ENCODE measurements at regions not wholly inside any gene's neighbourhood (a gene's known extent, or its start where the extent isn't known, plus 50 kb on each side); places are given as distances from the start of the nearest gene placed in this dataset.

GRCh38 chr1:87765681-87766070 is 437.0 kb downstream of the LMO4 start:
- ChIA-PET POLR2A (no interaction called here), CTCF (no interaction called here)
- Mint-ChIP-seq H3K27ac (no peak overlapping the region), H3K36me3 (ENCODE audit: low read depth) (no peaks in the 10 kb centered on the region), H3K4me3 (no peak overlapping the region), H3K4me1 (ENCODE audit: low read depth) (peaks cover 6% of the 10 kb centered on the region), H3K9me3 (peaks cover 3% of the 10 kb centered on the region), H3K27me3 (peaks cover 1% of the 10 kb centered on the region)
- intact Hi-C loops (cut with micrococcal nuclease) = no loop called here
- ATAC-seq = no peak
- DNase-seq = no peak
- TF ChIP-seq CTCF (IDR thresholded peaks at IDR 0.05) = no peak

- Mint-ChIP-seq H3K27me3 (peaks cover 1% of the 10 kb centered on the region), H3K36me3 (ENCODE audit: low read depth) (no peaks in the 10 kb centered on the region), H3K4me3 (no peak overlapping the region), H3K9me3 (peaks cover 3% of the 10 kb centered on the region), H3K27ac (no peak overlapping the region), H3K4me1 (ENCODE audit: low read depth) (peaks cover 6% of the 10 kb centered on the region)
- CTCF ChIA-PET = no interaction called here
- intact Hi-C loops (cut with micrococcal nuclease) = no loop called here
- ATAC-seq (no peak), DNase-seq (no peak)
- POLR2A ChIA-PET = no interaction called here
- TF ChIP-seq CTCF (IDR thresholded peaks at IDR 0.05) = no peak
Observed at GRCh38 chr1:87766737-87767136, 438.1 kb downstream of the LMO4 start.

GRCh38 chr1:87778896-87779295 is 450.2 kb downstream of the LMO4 start:
- Mint-ChIP-seq H3K4me3 (no peak overlapping the region), H3K27me3 (peaks cover 4% of the 10 kb centered on the region), H3K36me3 (ENCODE audit: low read depth) (no peaks in the 10 kb centered on the region), H3K4me1 (ENCODE audit: low read depth) (no peaks in the 10 kb centered on the region), H3K27ac (no peak overlapping the region), H3K9me3 (no peaks in the 10 kb centered on the region)
- POLR2A ChIA-PET = no interaction called here
- ATAC-seq (no peak), DNase-seq (no peak)
- TF ChIP-seq CTCF (IDR thresholded peaks at IDR 0.05) = no peak
- intact Hi-C loops (cut with micrococcal nuclease) = no loop called here
- CTCF ChIA-PET = no interaction called here

- no peak for TF ChIP-seq CTCF (IDR thresholded peaks at IDR 0.05)
- CTCF ChIA-PET = no interaction called here
- H3K27ac Mint-ChIP-seq = no peak overlapping the region
Observed at GRCh38 chr1:87781554-87781953, 452.9 kb downstream of the LMO4 start.

GRCh38 chr1:87783315-87783714 is 454.6 kb downstream of the LMO4 start:
- H3K9me3 Mint-ChIP-seq = no peaks in the 10 kb centered on the region

More at GRCh38 chr1:87781554-87781953, 452.9 kb downstream of the LMO4 start:
- no peak overlapping the region for H3K4me3 Mint-ChIP-seq
- H3K27me3 Mint-ChIP-seq = peaks cover 4% of the 10 kb centered on the region
- no peaks in the 10 kb centered on the region for H3K4me1 Mint-ChIP-seq (ENCODE audit: low read depth)
- intact Hi-C loops (cut with micrococcal nuclease) = no loop called here
- POLR2A ChIA-PET = no interaction called here
- no peak for DNase-seq
- H3K36me3 Mint-ChIP-seq (ENCODE audit: low read depth) = no peaks in the 10 kb centered on the region
- no peaks in the 10 kb centered on the region for H3K9me3 Mint-ChIP-seq
- no peak for ATAC-seq

More at GRCh38 chr1:87783315-87783714, 454.6 kb downstream of the LMO4 start:
- intact Hi-C loops (cut with micrococcal nuclease) = no loop called here
- ChIA-PET CTCF (no interaction called here), POLR2A (no interaction called here)
- ATAC-seq (no peak), DNase-seq (no peak)
- H3K27me3 Mint-ChIP-seq = peaks cover 3% of the 10 kb centered on the region
- no peak for TF ChIP-seq CTCF (IDR thresholded peaks at IDR 0.05)
- no peak overlapping the region for H3K27ac Mint-ChIP-seq
- H3K4me3 Mint-ChIP-seq = no peak overlapping the region
- H3K4me1 Mint-ChIP-seq (ENCODE audit: low read depth) = no peaks in the 10 kb centered on the region
- H3K36me3 Mint-ChIP-seq (ENCODE audit: low read depth) = no peaks in the 10 kb centered on the region

Measured in activated CD8-positive, alpha-beta T cell treated with anti-CD3 and anti-CD28 coated beads for 36 hours (primary cell).